Bronchial epithelial cell (primary cell): ENCODE measurements at regions not wholly inside any gene's neighbourhood (a gene's known extent, or its start where the extent isn't known, plus 50 kb on each side); places are given as distances from the start of the nearest gene placed in this dataset.
A peak's percentile ranks its signal among the peaks of the same experiment; 100 is the strongest.

Source experiments
- DNase-seq: peaks from one replicate; pipeline ENCODE4 v3.0.0-alpha.2; 2010; ENCODE audit warnings: low read depth
- FAIRE-seq: peaks from 2 replicates; lab custom pipeline; 2011; peaks lifted over from hg19 to GRCh38; lab: Jason Lieb, UNC
- H3K27me3 ChIP-seq: 2 replicates; pipeline ENCODE4 v1.5.1; 2011; ENCODE audit warnings: low read length; ENCODE audit not compliant: control insufficient read depth, insufficient read depth
- H3K36me3 ChIP-seq: 2 replicates; pipeline ENCODE4 v1.5.1; 2011; ENCODE audit warnings: low read length; ENCODE audit not compliant: control insufficient read depth, insufficient read depth
- H3K4me3 ChIP-seq: 2 replicates; pipeline ENCODE4 v1.5.1; 2011; ENCODE audit warnings: mild to moderate bottlenecking, low read depth, low read length, control low read depth
- CTCF ChIP-seq: IDR thresholded peaks from 2 replicates; pipeline ENCODE4 v1.5.1; 2011; ENCODE audit warnings: mild to moderate bottlenecking, moderate library complexity, low read length, control low read depth, inconsistent platforms; ENCODE audit not compliant: insufficient read depth, severe bottlenecking

- Histone ChIP-seq H3K27me3 (peaks cover 6% of the 10 kb centered on the region), H3K36me3 (no peaks in the 10 kb centered on the region), H3K4me3 (no peak overlapping the region)
- DNase-seq, result no peak
- peak; percentile 43 for FAIRE-seq
- TF ChIP-seq CTCF, result no peak
Measured at GRCh38 chr10:71138166-71138830, 74.1 kb upstream of the UNC5B start.

- no peak for TF ChIP-seq CTCF
- Histone ChIP-seq H3K27me3 (peaks cover 7% of the 10 kb centered on the region), H3K4me3 (no peak overlapping the region), H3K36me3 (no peaks in the 10 kb centered on the region)
- DNase-seq (no peak), FAIRE-seq (no peak)
Measured at GRCh38 chr10:71141528-71141927, 70.8 kb upstream of the UNC5B start.

GRCh38 chr10:71143170-71143569 is 69.2 kb upstream of the UNC5B start:
- no peak for TF ChIP-seq CTCF
- DNase-seq, result no peak
- Histone ChIP-seq H3K4me3 (no peak overlapping the region), H3K36me3 (no peaks in the 10 kb centered on the region), H3K27me3 (peaks cover 7% of the 10 kb centered on the region)
- no peak for FAIRE-seq

GRCh38 chr10:71143610-71144009 is 68.8 kb upstream of the UNC5B start:
- Histone ChIP-seq H3K27me3 (peaks cover 7% of the 10 kb centered on the region), H3K4me3 (no peak overlapping the region), H3K36me3 (no peaks in the 10 kb centered on the region)
- no peak for FAIRE-seq
- no peak for DNase-seq
- no peak for TF ChIP-seq CTCF

GRCh38 chr10:71144824-71145223 is 67.5 kb upstream of the UNC5B start:
- no peak overlapping the region for H3K4me3 ChIP-seq
- no peak for TF ChIP-seq CTCF
- FAIRE-seq (no peak), DNase-seq (no peak)
- H3K36me3 ChIP-seq, result no peaks in the 10 kb centered on the region
- H3K27me3 ChIP-seq, result peaks cover 8% of the 10 kb centered on the region

GRCh38 chr10:71145352-71145945 is 66.9 kb upstream of the UNC5B start:
- no peaks in the 10 kb centered on the region for H3K36me3 ChIP-seq
- FAIRE-seq (peak; percentile 87), DNase-seq (peak; percentile 52)
- H3K27me3 ChIP-seq, result peaks cover 8% of the 10 kb centered on the region
- TF ChIP-seq CTCF, result no peak
- H3K4me3 ChIP-seq, result no peak overlapping the region
